GM12878 (cell line): ENCODE measurements at regions not wholly inside any gene's neighbourhood (a gene's known extent, or its start where the extent isn't known, plus 50 kb on each side); places are given as distances from the start of the nearest gene placed in this dataset.
"Not testable (repeated sequence)": the region's sequence is repeated elsewhere in the genome, so short reads cannot be mapped to it uniquely, and the experiment has no call there.

Experiments used
- BHLHE40 ChIP-seq, 2 experiments: fragments of 450-650 bp in 1 of 2; IDR thresholded peaks; 2 replicates each; pipeline ENCODE4 v1.6.1; 2011 to 2017; ENCODE audit warnings: low read depth in 2 of 2, borderline replicate concordance in 1 of 2, improper control_type of control experiment in 1 of 2, low read length in 1 of 2, mild to moderate bottlenecking in 1 of 2
- CBFB ChIP-seq: IDR thresholded peaks from 2 replicates; pipeline ENCODE4 v1.6.1; 2016; ENCODE audit warnings: antibody characterized with exemption, low read depth
- CEBPB ChIP-seq, 2 experiments: fragments of 150-350 bp in 1 of 2; IDR thresholded peaks; 2 replicates each; pipeline ENCODE4 v1.6.1; 2012 to 2014; ENCODE audit warnings: low read depth in 2 of 2, low read length in 2 of 2, borderline replicate concordance in 1 of 2, inconsistent platforms in 1 of 2
- CTCF ChIP-seq, 3 experiments: IDR thresholded peaks in 2 of 3; conservative IDR thresholded peaks in 1 of 3; 2 replicates each; pipeline ENCODE4 v1.5.1; 2011; ENCODE audit warnings: low read depth in 3 of 3, low read length in 3 of 3, mild to moderate bottlenecking in 3 of 3, control low read depth in 2 of 3, moderate library complexity in 2 of 3, inconsistent platforms in 1 of 3, mixed read lengths in 1 of 3; ENCODE audit not compliant: control insufficient read depth in 2 of 3, insufficient read depth in 1 of 3; ENCODE audit errors: extremely low read depth in 1 of 3
- EZH2 ChIP-seq: IDR thresholded peaks from 2 replicates; pipeline ENCODE4 v1.6.1; 2012; ENCODE audit warnings: low read depth, mild to moderate bottlenecking, control low read depth, inconsistent platforms, low read length, borderline replicate concordance; ENCODE audit not compliant: control insufficient read depth
- IRF3 ChIP-seq: fragments of 450-650 bp; IDR thresholded peaks from 2 replicates; pipeline ENCODE4 v1.6.1; 2014; ENCODE audit warnings: mild to moderate bottlenecking
- POLR2A ChIP-seq: IDR thresholded peaks from 2 replicates; pipeline ENCODE4 v1.6.1; 2011; ENCODE audit warnings: low read depth, mild to moderate bottlenecking, low read length
- SKIL ChIP-seq: fragments of 450-650 bp; IDR thresholded peaks from 2 replicates; pipeline ENCODE4 v1.6.1; 2017; ENCODE audit warnings: mild to moderate bottlenecking, low read depth, inconsistent platforms; ENCODE audit not compliant: poor library complexity, severe bottlenecking
- WRNIP1 ChIP-seq: IDR thresholded peaks from 2 replicates; pipeline ENCODE4 v1.6.1; 2011; ENCODE audit warnings: low read depth, low read length, improper control_type of control experiment, borderline replicate concordance
- TF ChIP-seq, protein P1 (sequence below): fragments of 450-650 bp; IDR thresholded peaks from 2 replicates; pipeline ENCODE4 v1.6.1; 2017; ENCODE audit warnings: mild to moderate bottlenecking

- not testable (repeated sequence) for TF ChIP-seq SKIL; CTCF (IDR thresholded peaks at IDR 0.05 in 2 of 3, conservative IDR thresholded peaks at IDR 0.05 in 1 of 3; ENCODE audit: control insufficient read depth in 2 of 3, extremely low read depth in 1 of 3, insufficient read depth in 1 of 3, low read depth in 3 of 3, low read length in 3 of 3); BHLHE40 (IDR thresholded peaks at IDR 0.05; ENCODE audit: borderline replicate concordance in 1 of 2, low read depth in 2 of 2, low read length in 1 of 2); WRNIP1; EZH2; IRF3; CEBPB (IDR thresholded peaks at IDR 0.05; ENCODE audit: borderline replicate concordance in 1 of 2, low read depth in 2 of 2, low read length in 2 of 2); POLR2A; CBFB
- TF ChIP-seq, protein P1, sequence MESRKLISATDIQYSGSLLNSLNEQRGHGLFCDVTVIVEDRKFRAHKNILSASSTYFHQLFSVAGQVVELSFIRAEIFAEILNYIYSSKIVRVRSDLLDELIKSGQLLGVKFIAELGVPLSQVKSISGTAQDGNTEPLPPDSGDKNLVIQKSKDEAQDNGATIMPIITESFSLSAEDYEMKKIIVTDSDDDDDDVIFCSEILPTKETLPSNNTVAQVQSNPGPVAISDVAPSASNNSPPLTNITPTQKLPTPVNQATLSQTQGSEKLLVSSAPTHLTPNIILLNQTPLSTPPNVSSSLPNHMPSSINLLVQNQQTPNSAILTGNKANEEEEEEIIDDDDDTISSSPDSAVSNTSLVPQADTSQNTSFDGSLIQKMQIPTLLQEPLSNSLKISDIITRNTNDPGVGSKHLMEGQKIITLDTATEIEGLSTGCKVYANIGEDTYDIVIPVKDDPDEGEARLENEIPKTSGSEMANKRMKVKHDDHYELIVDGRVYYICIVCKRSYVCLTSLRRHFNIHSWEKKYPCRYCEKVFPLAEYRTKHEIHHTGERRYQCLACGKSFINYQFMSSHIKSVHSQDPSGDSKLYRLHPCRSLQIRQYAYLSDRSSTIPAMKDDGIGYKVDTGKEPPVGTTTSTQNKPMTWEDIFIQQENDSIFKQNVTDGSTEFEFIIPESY, result not testable (repeated sequence)
Measured at GRCh38 chr16:22436326-22436822, 62.0 kb upstream of the CDR2 start.
